ENCODE measurements at regions not wholly inside any gene's neighbourhood (a gene's known extent, or its start where the extent isn't known, plus 50 kb on each side); places are given as distances from the start of the nearest gene placed in this dataset.

DNA sequence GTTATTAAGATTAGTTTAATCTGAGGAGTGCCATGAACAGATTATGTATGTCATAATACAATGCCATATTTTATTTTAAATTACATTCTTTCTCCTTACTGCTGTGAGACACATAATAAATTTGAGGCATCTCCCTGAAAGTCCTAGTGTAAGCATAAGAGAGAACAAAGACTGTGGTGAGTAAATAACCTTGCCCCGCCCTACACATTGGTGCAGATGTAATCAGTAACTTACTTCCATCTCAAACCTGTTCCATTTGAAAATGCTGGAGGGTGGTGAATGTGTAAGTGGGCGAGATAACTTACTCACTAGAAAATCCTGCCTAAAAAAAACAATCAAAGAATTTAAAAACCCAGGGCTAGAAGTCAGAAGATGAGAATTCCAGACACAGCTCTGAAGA is 338.1 kb upstream of the SLIT2 start:
- no peak for TF ChIP-seq GATA2 (CRISPR knock-in tag; IDR thresholded peaks at IDR 0.05)
- TF ChIP-seq, protein P1, sequence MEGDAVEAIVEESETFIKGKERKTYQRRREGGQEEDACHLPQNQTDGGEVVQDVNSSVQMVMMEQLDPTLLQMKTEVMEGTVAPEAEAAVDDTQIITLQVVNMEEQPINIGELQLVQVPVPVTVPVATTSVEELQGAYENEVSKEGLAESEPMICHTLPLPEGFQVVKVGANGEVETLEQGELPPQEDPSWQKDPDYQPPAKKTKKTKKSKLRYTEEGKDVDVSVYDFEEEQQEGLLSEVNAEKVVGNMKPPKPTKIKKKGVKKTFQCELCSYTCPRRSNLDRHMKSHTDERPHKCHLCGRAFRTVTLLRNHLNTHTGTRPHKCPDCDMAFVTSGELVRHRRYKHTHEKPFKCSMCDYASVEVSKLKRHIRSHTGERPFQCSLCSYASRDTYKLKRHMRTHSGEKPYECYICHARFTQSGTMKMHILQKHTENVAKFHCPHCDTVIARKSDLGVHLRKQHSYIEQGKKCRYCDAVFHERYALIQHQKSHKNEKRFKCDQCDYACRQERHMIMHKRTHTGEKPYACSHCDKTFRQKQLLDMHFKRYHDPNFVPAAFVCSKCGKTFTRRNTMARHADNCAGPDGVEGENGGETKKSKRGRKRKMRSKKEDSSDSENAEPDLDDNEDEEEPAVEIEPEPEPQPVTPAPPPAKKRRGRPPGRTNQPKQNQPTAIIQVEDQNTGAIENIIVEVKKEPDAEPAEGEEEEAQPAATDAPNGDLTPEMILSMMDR (IDR thresholded peaks at IDR 0.05) = no peak
- no peak for TF ChIP-seq RCOR1 (IDR thresholded peaks at IDR 0.05; ENCODE audit: low read length)
- no peak for TF ChIP-seq YY1 (IDR thresholded peaks at IDR 0.05; ENCODE audit: low read depth)
- TF ChIP-seq EZH2phosphoT487 (IDR thresholded peaks at IDR 0.05; ENCODE audit: borderline replicate concordance, low read depth) = no peak
- TF ChIP-seq SMC3 (IDR thresholded peaks at IDR 0.05; ENCODE audit: low read depth, low read length) = no peak
- TF ChIP-seq RFX5 (IDR thresholded peaks at IDR 0.05; ENCODE audit: low read length) = no peak
- no peak for TF ChIP-seq MXI1 (IDR thresholded peaks at IDR 0.05; ENCODE audit: low read depth, low read length)
- no peak for TF ChIP-seq EP300 (IDR thresholded peaks at IDR 0.05; ENCODE audit: borderline replicate concordance in 1 of 2, low read depth in 1 of 2, low read length in 1 of 2)
- TF ChIP-seq IRF3 (IDR thresholded peaks at IDR 0.05; ENCODE audit: low read depth, low read length) = no peak
- no peak for TF ChIP-seq TEAD4 (IDR thresholded peaks at IDR 0.05; ENCODE audit: borderline replicate concordance, insufficient read depth)
- no peak for TF ChIP-seq FOXM1 (IDR thresholded peaks at IDR 0.05; ENCODE audit: low read depth)
- no peak for TF ChIP-seq ELF1 (IDR thresholded peaks at IDR 0.05)
- TF ChIP-seq SIN3A (IDR thresholded peaks at IDR 0.05; ENCODE audit: borderline replicate concordance, low read depth, low read length) = no peak

Data from SK-N-SH (cell line).